ENCODE measurements at regions not wholly inside any gene's neighbourhood (a gene's known extent, or its start where the extent isn't known, plus 50 kb on each side); places are given as distances from the start of the nearest gene placed in this dataset.
A peak's percentile ranks its signal among the peaks of the same experiment; 100 is the strongest.
"Not testable (repeated sequence)": the region's sequence is repeated elsewhere in the genome, so short reads cannot be mapped to it uniquely, and the experiment has no call there.

- DNase-seq = no peak
These were observed 68.7 kb downstream of the MEPE start for GRCh38 chr4:87901422-87901992.

GRCh38 chr4:87904639-87905160 is 70.8 kb upstream of the SPP1 start:
- no peak for DNase-seq

GRCh38 chr4:87908336-87908735 is 67.2 kb upstream of the SPP1 start:
- DNase-seq = no peak

- peak in 3 of 56 donors; percentile 0 to 16 (median 2) for DNase-seq
These were observed 64.7 kb upstream of the SPP1 start for GRCh38 chr4:87910795-87911194.

- DNase-seq = peak in 10 of 56 donors; percentile 2 to 28 (median 5)
These were observed 64.2 kb upstream of the SPP1 start for GRCh38 chr4:87911252-87911774.

GRCh38 chr4:87912164-87913004 is 63.1 kb upstream of the SPP1 start:
- DNase-seq = no peak

GRCh38 chr4:87913896-87914295 is 61.6 kb upstream of the SPP1 start:
- DNase-seq = peak in 1 of 56 donors; percentile 2

- no peak for DNase-seq
These were observed 59.9 kb upstream of the SPP1 start for GRCh38 chr4:87915621-87916020.

GRCh38 chr4:87916626-87917025 is 58.9 kb upstream of the SPP1 start:
- DNase-seq = peak in 1 of 56 donors; percentile 1

- DNase-seq = not testable (repeated sequence)
These were observed 57.6 kb upstream of the SPP1 start for GRCh38 chr4:87917911-87918310.

GRCh38 chr4:87918314-87919058 is 57.0 kb upstream of the SPP1 start:
- DNase-seq = no peak

- DNase-seq = not testable (repeated sequence)
These were observed 56.2 kb upstream of the SPP1 start for GRCh38 chr4:87919304-87919703.

- DNase-seq = no peak
These were observed 55.6 kb upstream of the SPP1 start for GRCh38 chr4:87919941-87920340.

- no peak for DNase-seq
These were observed 55.0 kb upstream of the SPP1 start for GRCh38 chr4:87920478-87920877.

- not testable (repeated sequence) for DNase-seq
These were observed 53.7 kb upstream of the SPP1 start for GRCh38 chr4:87921626-87922479.

GRCh38 chr4:87924146-87924545 is 51.4 kb upstream of the SPP1 start:
- DNase-seq = not testable (repeated sequence)

Data from nucleus accumbens (tissue), 56 donors.